H1 (cell line): ENCODE measurements at regions not wholly inside any gene's neighbourhood (a gene's known extent, or its start where the extent isn't known, plus 50 kb on each side); places are given as distances from the start of the nearest gene placed in this dataset.

Experiments used
- CTCF ChIA-PET: fragments of 300-600 bp; sonication (Branson Sonifier 250); formaldehyde crosslinking; loops from one replicate; lab custom pipeline; 2021; ENCODE audit not compliant: partially characterized antibody; lab: Charles Lee
- POLR2A ChIA-PET: fragments of 300-600 bp; sonication (Branson Sonifier 250); formaldehyde crosslinking; loops from one replicate; lab custom pipeline; 2021; ENCODE audit warnings: inconsistent platforms; ENCODE audit not compliant: partially characterized antibody; lab: Charles Lee
- DNase-seq, 2 experiments: peaks; one replicate each; pipeline versions ENCODE4 v3.0.0 to v3.0.0-alpha.2; 2010 to 2022; ENCODE audit warnings: low spot score in 2 of 2, low read depth in 1 of 2, mixed read lengths in 1 of 2
- FAIRE-seq: peaks from 2 replicates; lab custom pipeline; 2011; peaks lifted over from hg19 to GRCh38; lab: Jason Lieb, UNC
- H2AFZ ChIP-seq: 2 replicates; pipeline ENCODE4 v1.8.1; 2012; ENCODE audit warnings: low read length, inconsistent platforms
- H2AK5ac ChIP-seq: 2 replicates; pipeline ENCODE4 v1.6.1; 2013; ENCODE audit warnings: low read depth, low read length
- H2BK120ac ChIP-seq: replicated peaks from 2 replicates; pipeline ENCODE3; 2013; ENCODE audit warnings: low read depth, low read length, inconsistent platforms
- H2BK12ac ChIP-seq: 2 replicates; pipeline ENCODE4 v1.6.1; 2013; ENCODE audit warnings: low read depth, low read length
- H2BK15ac ChIP-seq: 2 replicates; pipeline ENCODE4 v1.6.1; 2013; ENCODE audit warnings: low read length
- H2BK20ac ChIP-seq: 2 replicates; pipeline ENCODE4 v1.6.1; 2013; ENCODE audit warnings: low read length
- H2BK5ac ChIP-seq: 2 replicates; pipeline ENCODE4 v1.6.1; 2013; ENCODE audit warnings: low read depth, low read length
- H3K14ac ChIP-seq: 2 replicates; pipeline ENCODE4 v1.6.1; 2013; ENCODE audit warnings: inconsistent platforms; ENCODE audit not compliant: insufficient read length
- H3K18ac ChIP-seq: 2 replicates; pipeline ENCODE4 v1.6.1; 2013; ENCODE audit warnings: low read length; ENCODE audit errors: extremely low read depth
- H3K23ac ChIP-seq: 2 replicates; pipeline ENCODE4 v1.6.1; 2013; ENCODE audit warnings: inconsistent platforms; ENCODE audit not compliant: insufficient read length
- H3K23me2 ChIP-seq: 2 replicates; pipeline ENCODE4 v1.6.1; 2013; ENCODE audit warnings: low read depth, low read length
- H3K27ac ChIP-seq: 2 replicates; pipeline ENCODE4 v1.6.1; 2011; ENCODE audit warnings: low read depth, low read length, inconsistent platforms
- H3K27me3 ChIP-seq, 4 experiments: replicated peaks in 1 of 4; 1 replicate in 1 of 4; 2 replicates in 3 of 4; pipeline versions ENCODE4 v1.6.1 to v1.8.1; 2011 to 2013; ENCODE audit warnings: low read length in 3 of 4, mild to moderate bottlenecking in 3 of 4, inconsistent platforms in 2 of 4, mixed read lengths in 2 of 4, moderate library complexity in 1 of 4; ENCODE audit not compliant: control insufficient read depth in 3 of 4, insufficient read depth in 3 of 4; ENCODE audit errors: extremely low read depth in 1 of 4
- H3K36me3 ChIP-seq, 4 experiments: 2 replicates each; pipeline versions ENCODE4 v1.6.1 to v1.8.1; 2011 to 2013; ENCODE audit warnings: mild to moderate bottlenecking in 4 of 4, low read length in 3 of 4, moderate library complexity in 2 of 4, control low read depth in 1 of 4, inconsistent platforms in 1 of 4; ENCODE audit not compliant: insufficient read depth in 4 of 4, control insufficient read depth in 2 of 4
- H3K4ac ChIP-seq: replicated peaks from 2 replicates; pipeline ENCODE3; 2013; ENCODE audit warnings: low read length, low read depth, mixed read lengths, inconsistent platforms; ENCODE audit not compliant: insufficient read length
- H3K4me1 ChIP-seq, 4 experiments: replicated peaks in 1 of 4; 1 replicate in 1 of 4; 2 replicates in 3 of 4; pipeline versions ENCODE4 v1.6.1 to v1.8.1; 2011 to 2013; ENCODE audit warnings: low read length in 3 of 4, inconsistent platforms in 2 of 4, mixed read lengths in 1 of 4; ENCODE audit not compliant: insufficient read depth in 4 of 4, control insufficient read depth in 3 of 4
- H3K4me2 ChIP-seq, 2 experiments: 2 replicates each; pipeline versions ENCODE4 v1.6.1 to v1.8.1; 2011 to 2013; ENCODE audit warnings: low read depth in 2 of 2, low read length in 2 of 2, control low read depth in 1 of 2, inconsistent platforms in 1 of 2, mild to moderate bottlenecking in 1 of 2; ENCODE audit not compliant: insufficient read depth in 1 of 2
- H3K4me3 ChIP-seq, 4 experiments: fragments of 200-600, 300-600 bp in 1 of 4; sonication (generic), shearing (Covaris generic), sonication (Bioruptor Twin) in 1 of 4; 2 replicates each; pipeline versions ENCODE4 v1.5.1 to v1.8.1; 2011 to 2016; ENCODE audit warnings: low read length in 4 of 4, low read depth in 3 of 4, control low read depth in 2 of 4, inconsistent platforms in 2 of 4, mild to moderate bottlenecking in 2 of 4, mixed read lengths in 1 of 4, moderate library complexity in 1 of 4; ENCODE audit not compliant: insufficient read depth in 2 of 4; ENCODE audit errors: extremely low read depth in 1 of 4
- H3K56ac ChIP-seq: replicated peaks from 2 replicates; pipeline ENCODE3; 2013; ENCODE audit warnings: low read depth, mild to moderate bottlenecking, mixed read lengths, low read length, inconsistent platforms; ENCODE audit not compliant: insufficient read length
- H3K79me1 ChIP-seq: 2 replicates; pipeline ENCODE4 v1.6.1; 2013; ENCODE audit warnings: low read depth, low read length, control low read depth
- H3K79me2 ChIP-seq, 2 experiments: 2 replicates each; pipeline versions ENCODE4 v1.6.1 to v1.8.1; 2012 to 2013; ENCODE audit warnings: low read length in 2 of 2, mild to moderate bottlenecking in 2 of 2, inconsistent platforms in 1 of 2; ENCODE audit not compliant: insufficient read depth in 2 of 2, control insufficient read depth in 1 of 2
- H3K9ac ChIP-seq, 4 experiments: replicated peaks in 1 of 4; 1 replicate in 1 of 4; 2 replicates in 3 of 4; pipeline versions ENCODE4 v1.6.1 to v1.8.1; 2011 to 2013; ENCODE audit warnings: low read depth in 3 of 4, low read length in 3 of 4, control low read depth in 2 of 4, mild to moderate bottlenecking in 2 of 4, moderate library complexity in 2 of 4, inconsistent platforms in 1 of 4; ENCODE audit errors: extremely low read depth in 1 of 4
- H3K9me3 ChIP-seq, 2 experiments: 2 replicates each; pipeline versions ENCODE4 v1.6.1 to v1.8.1; 2012 to 2013; ENCODE audit warnings: mild to moderate bottlenecking in 2 of 2, moderate library complexity in 2 of 2, control low read depth in 1 of 2, inconsistent platforms in 1 of 2, low read depth in 1 of 2, low read length in 1 of 2, mixed read lengths in 1 of 2; ENCODE audit not compliant: insufficient read depth in 2 of 2
- H4K20me1 ChIP-seq, 2 experiments: replicated peaks in 1 of 2; 2 replicates each; pipeline versions ENCODE3 to v1.8.1; 2011 to 2013; ENCODE audit warnings: inconsistent platforms in 2 of 2, low read length in 2 of 2, mild to moderate bottlenecking in 1 of 2; ENCODE audit not compliant: insufficient read depth in 2 of 2, control insufficient read depth in 1 of 2
- H4K5ac ChIP-seq: 2 replicates; pipeline ENCODE4 v1.6.1; 2013; ENCODE audit warnings: low read length, low read depth, mixed read lengths, inconsistent platforms; ENCODE audit not compliant: insufficient read length
- H4K8ac ChIP-seq: 2 replicates; pipeline ENCODE4 v1.8.0; 2013; ENCODE audit warnings: mild to moderate bottlenecking, moderate library complexity, low read length, inconsistent platforms; ENCODE audit not compliant: insufficient read depth; ENCODE audit errors: extremely low read depth
- H4K91ac ChIP-seq: replicated peaks from 2 replicates; pipeline ENCODE3; 2013; ENCODE audit warnings: low read length, mixed read lengths, inconsistent platforms; ENCODE audit not compliant: insufficient read length
- ASH2L ChIP-seq: fragments of 200-600, 300-600 bp; sonication (generic); IDR thresholded peaks from one replicate; pipeline ENCODE4 v1.7.1; 2017; ENCODE audit warnings: low read length
- CBX5 ChIP-seq: fragments of 300-800, 300-1000 bp; sonication (generic); IDR thresholded peaks from 2 replicates; pipeline ENCODE4 v1.7.1; 2016; ENCODE audit warnings: antibody characterized with exemption, low read length, low read depth
- CEBPB ChIP-seq: IDR thresholded peaks from 2 replicates; pipeline ENCODE4 v1.6.1; 2012; ENCODE audit warnings: low read depth, low read length
- CHD2 ChIP-seq: IDR thresholded peaks from 2 replicates; pipeline ENCODE4 v1.6.1; 2012; ENCODE audit warnings: low read length, improper control_type of control experiment
- CTCF ChIP-seq, 3 experiments: IDR thresholded peaks; 1 replicate in 2 of 3; 2 replicates in 1 of 3; pipeline versions ENCODE4 v1.5.1 to v1.6.1; 2011; ENCODE audit warnings: low read length in 3 of 3, mild to moderate bottlenecking in 3 of 3, inconsistent platforms in 2 of 3, low read depth in 1 of 3, moderate library complexity in 1 of 3; ENCODE audit not compliant: insufficient read depth in 1 of 3; ENCODE audit errors: control extremely low read depth in 1 of 3
- GTF2F1 ChIP-seq: IDR thresholded peaks from 2 replicates; pipeline ENCODE4 v1.6.1; 2012; ENCODE audit warnings: low read depth, low read length, improper control_type of control experiment, borderline replicate concordance
- KDM5A ChIP-seq: fragments of 200-600 bp; IDR thresholded peaks from 2 replicates; pipeline ENCODE4 v1.7.1; 2012; ENCODE audit warnings: mild to moderate bottlenecking, low read length, inconsistent platforms, mixed read lengths
- MAX ChIP-seq: IDR thresholded peaks from 2 replicates; pipeline ENCODE4 v1.6.1; 2012; ENCODE audit warnings: inconsistent platforms
- NANOG ChIP-seq: IDR thresholded peaks from 2 replicates; pipeline ENCODE4 v1.6.1; 2011; ENCODE audit warnings: low read length, low read depth, mild to moderate bottlenecking, inconsistent platforms; ENCODE audit not compliant: insufficient read depth, poor library complexity, severe bottlenecking
- PHF8 ChIP-seq: fragments of 200-600 bp; sonication (generic); conservative IDR thresholded peaks from 2 replicates; pipeline ENCODE4 v1.7.1; 2012; ENCODE audit warnings: low read depth, mild to moderate bottlenecking, inconsistent platforms, low read length, moderate library complexity
- SAP30 ChIP-seq: fragments of 300-600 bp; sonication (generic); IDR thresholded peaks from 2 replicates; pipeline ENCODE4 v1.7.1; 2012; ENCODE audit warnings: low read length, moderate library complexity, mild to moderate bottlenecking, inconsistent platforms; ENCODE audit not compliant: insufficient read depth, insufficient replicate concordance
- SIN3A ChIP-seq, 2 experiments: IDR thresholded peaks in 1 of 2; conservative IDR thresholded peaks in 1 of 2; 2 replicates each; pipeline ENCODE4 v1.6.1; 2011 to 2012; ENCODE audit warnings: low read length in 2 of 2, improper control_type of control experiment in 1 of 2, low read depth in 1 of 2, mild to moderate bottlenecking in 1 of 2
- SRF ChIP-seq: IDR thresholded peaks from 2 replicates; pipeline ENCODE4 v1.6.1; 2011; ENCODE audit warnings: mild to moderate bottlenecking, low read depth, low read length, moderate library complexity

- Histone ChIP-seq H3K4me1 (peaks cover 0 to 3% (median 0%) of the 10 kb centered on the region in 4 experiments; a peak in 1 of 7 replicates), H3K56ac (no peak overlapping the region), H3K27ac (no peak overlapping the region), H3K23me2 (peaks cover 2% of the 10 kb centered on the region; the same call in 1 of the 2 replicates), H3K4ac (no peak overlapping the region), H4K5ac (no peak overlapping the region), H3K79me1 (no peaks in the 10 kb centered on the region), H2BK15ac (no peak overlapping the region), H3K23ac (no peak overlapping the region), H3K4me3 (no peak overlapping the region), H2BK20ac (no peak overlapping the region), H3K27me3 (no peaks in the 10 kb centered on the region), H3K9ac (no peak overlapping the region), H3K36me3 (no peaks in the 10 kb centered on the region), H2AK5ac (no peak overlapping the region), H3K18ac (no peak overlapping the region), H3K79me2 (no peaks in the 10 kb centered on the region), H2BK5ac (no peak overlapping the region), H2BK12ac (no peak overlapping the region), H2BK120ac (no peak overlapping the region), H3K9me3 (no peaks in the 10 kb centered on the region), H3K4me2 (no peak overlapping the region), H4K8ac (no peak overlapping the region), H2AFZ (no peak overlapping the region), H3K14ac (no peak overlapping the region), H4K20me1 (no peaks in the 10 kb centered on the region), H4K91ac (no peak overlapping the region)
- ChIA-PET CTCF (no interaction called here), POLR2A (no interaction called here)
- FAIRE-seq (no peak), DNase-seq (no peak)
- no peak for TF ChIP-seq CBX5
- TF ChIP-seq PHF8 = no peak
- no peak for TF ChIP-seq KDM5A
- no peak for TF ChIP-seq CHD2
- TF ChIP-seq SAP30 = no peak
- TF ChIP-seq SRF = no peak
- no peak for TF ChIP-seq CEBPB
- no peak for TF ChIP-seq GTF2F1
- no peak for TF ChIP-seq MAX
- no peak for TF ChIP-seq ASH2L
- TF ChIP-seq CTCF (IDR thresholded peaks at IDR 0.05; ENCODE audit: control extremely low read depth in 1 of 3, insufficient read depth in 1 of 3, low read depth in 1 of 3, low read length in 3 of 3) = no peak
- TF ChIP-seq NANOG = no peak
- no peak for TF ChIP-seq SIN3A (conservative IDR thresholded peaks at IDR 0.05 in 1 of 2, IDR thresholded peaks at IDR 0.05 in 1 of 2; ENCODE audit: low read depth in 1 of 2, low read length in 2 of 2)
Measured at GRCh38 chr2:23145460-23145859, 239.5 kb upstream of the KLHL29 start.
